HG02588 (cell line): ENCODE measurements at regions not wholly inside any gene's neighbourhood (a gene's known extent, or its start where the extent isn't known, plus 50 kb on each side); places are given as distances from the start of the nearest gene placed in this dataset.
"Not testable (repeated sequence)": the region's sequence is repeated elsewhere in the genome, so short reads cannot be mapped to it uniquely, and the experiment has no call there.

Source experiments
- ATAC-seq: cut with Tn5 transposase; IDR thresholded peaks from one replicate; pipeline ENCODE4 v1.9.1; 2021; ENCODE audit warnings: mild to moderate bottlenecking, moderate library complexity; ENCODE audit not compliant: unreplicated experiment

DNA sequence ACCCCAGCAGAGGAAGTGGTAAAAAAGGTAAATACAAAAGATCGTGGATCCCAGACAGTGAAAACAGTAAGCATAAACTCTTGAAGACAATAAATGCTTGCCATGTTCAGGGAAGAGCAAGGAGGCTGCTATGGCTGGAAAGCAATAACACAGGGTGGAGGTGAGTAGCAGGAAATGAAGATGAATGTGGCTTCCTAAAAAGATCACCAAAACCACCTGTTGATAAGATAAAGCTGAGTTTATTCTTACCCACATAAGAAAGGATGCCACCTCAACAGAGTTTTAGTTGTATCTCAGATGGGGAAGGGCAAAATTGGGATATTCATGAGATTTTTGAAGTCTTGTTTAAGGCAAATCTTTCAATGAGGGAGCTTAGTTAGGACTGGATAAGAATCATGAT lies 273.3 kb downstream of the MSX2 start:
- ATAC-seq: no peak

DNA sequence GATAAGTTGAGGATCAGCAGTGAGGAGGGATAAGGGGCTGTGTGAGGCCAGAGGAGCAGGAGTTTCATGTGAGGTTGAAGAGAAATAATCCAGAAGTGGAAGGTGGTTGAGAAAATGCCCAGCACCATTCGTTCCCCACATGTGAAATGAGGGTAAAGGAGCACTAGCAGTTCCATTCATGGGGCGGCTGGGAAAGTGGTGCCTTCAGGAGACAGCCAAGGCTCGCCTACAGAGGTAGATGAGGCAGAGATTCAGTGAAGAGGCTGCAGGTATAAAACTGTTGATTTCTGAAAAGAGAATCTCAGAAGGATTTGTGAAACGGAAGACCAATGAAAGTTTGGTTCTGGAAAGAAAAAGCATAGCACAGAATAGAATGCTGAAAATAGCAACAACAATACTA lies 272.6 kb downstream of the MSX2 start:
- ATAC-seq: no peak

DNA sequence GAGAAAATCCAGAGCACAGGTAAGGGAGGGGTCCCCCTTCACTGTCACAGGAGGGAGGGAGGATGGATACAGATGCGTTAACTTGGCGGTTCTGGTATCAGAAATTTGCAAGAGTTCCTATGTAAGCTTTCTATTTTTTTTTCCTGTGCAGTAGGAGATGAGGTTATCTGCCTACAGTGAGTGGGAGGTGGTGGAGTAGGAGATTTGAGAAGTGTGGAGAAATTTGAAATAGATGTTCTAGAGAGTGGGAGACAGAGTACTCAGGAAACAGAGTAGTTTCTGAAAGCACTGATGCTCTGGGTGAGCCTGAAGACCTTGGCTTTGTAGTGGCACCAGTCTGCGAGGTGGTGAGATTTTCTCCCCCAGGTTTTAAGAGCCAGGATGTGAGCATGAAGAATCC lies 271.4 kb downstream of the MSX2 start:
- no peak for ATAC-seq

GRCh38 chr5:174991847-174992246 lies 267.5 kb downstream of the MSX2 start:
- no peak for ATAC-seq

DNA sequence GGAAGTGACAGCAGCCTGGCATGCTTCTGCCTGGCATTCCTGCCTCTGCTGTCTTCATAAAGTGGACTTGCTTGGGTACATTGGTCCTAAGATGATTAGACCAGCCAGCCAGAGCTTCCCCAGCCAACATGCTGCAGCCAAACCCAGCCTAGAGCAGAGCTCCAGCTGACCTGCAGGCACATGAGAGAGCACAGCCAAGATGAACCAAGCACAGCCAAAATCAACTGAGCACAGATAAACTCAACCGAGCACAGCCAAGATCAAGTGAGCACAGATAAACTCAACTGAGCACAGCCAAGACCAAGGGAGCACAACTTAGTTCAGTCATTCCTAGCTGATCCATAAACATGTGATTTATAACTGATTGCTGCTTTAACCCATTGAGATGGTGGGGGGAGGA lies 266.5 kb downstream of the MSX2 start:
- ATAC-seq: no peak

GRCh38 chr5:174987443-174988012 lies 263.1 kb downstream of the MSX2 start:
- no peak for ATAC-seq

DNA sequence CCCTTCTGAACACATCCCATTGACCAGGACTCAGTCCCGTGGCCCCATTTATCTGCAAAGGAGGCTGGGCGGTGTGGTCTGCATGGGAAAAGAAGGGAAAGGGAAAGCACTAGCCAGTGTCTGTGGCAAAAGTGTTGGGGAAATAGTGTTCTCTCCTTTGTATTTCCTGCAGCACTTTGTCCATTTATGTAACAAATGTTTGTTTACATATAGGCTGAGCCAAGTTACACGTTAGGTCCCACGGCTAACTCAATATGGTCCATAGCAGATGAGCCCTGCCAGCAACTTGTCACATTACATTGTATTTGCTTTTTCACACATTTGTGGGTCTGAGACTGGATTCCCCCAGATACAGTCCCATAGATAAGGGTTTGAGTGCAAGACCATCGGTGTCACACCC lies 260.5 kb downstream of the MSX2 start:
- ATAC-seq: no peak

DNA sequence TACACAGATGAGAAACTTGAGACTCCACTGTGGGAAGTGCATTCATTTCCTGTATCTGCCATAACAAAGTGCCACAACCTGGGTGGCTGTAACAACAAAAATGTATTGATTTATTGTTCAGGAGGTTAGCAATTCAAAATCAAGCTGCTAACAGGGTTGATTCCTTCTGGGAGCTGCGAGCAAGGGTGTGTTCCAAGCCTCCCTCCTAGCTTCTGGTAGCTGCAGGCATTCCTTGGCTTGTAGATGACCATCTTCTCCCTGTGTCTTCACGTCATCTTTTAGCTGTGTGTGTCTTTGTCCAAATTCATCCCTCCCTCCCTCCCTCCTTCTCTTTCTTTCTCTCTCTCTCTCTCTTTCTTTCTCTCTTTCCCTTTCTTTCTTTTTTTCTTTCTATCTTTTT lies 258.1 kb downstream of the MSX2 start:
- no peak for ATAC-seq

DNA sequence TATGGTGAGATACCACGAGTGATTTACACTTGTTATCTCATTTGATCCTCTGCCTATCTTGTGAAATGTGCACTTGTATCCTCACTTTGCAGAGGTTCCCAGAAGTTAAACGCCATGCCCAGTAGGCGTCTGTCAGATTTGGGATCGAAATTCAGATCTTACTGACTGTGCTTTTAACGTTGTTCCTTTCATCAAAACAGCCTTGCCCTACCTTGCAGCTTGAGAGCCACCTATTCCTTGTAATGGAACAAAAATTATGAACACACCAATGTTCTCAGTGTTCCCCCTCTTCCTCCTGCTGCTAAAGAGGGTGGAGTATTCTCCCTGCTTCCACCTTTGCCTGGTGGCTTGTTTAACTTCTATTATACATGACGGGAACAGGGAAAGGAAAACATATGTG lies 257.0 kb downstream of the MSX2 start:
- no peak for ATAC-seq

DNA sequence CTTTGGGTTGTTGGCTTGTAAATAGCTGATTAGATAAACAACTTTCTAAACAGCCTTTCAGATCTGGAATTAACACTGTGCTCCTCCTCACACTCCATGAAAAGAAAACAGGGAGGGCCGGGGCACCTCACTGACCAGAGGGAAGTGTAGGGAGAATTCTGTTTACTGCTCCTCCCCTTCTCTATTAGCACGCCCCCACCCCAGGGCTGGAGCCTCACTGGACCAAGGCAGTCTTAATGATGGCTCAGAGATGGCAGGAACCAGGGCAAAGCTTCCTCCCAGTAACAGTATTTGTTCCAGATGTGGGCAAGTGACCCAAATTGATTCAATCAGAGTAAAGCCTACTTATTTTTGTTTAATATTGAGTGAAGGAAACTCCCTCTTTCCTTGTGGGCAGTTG lies 256.6 kb downstream of the MSX2 start:
- no peak for ATAC-seq

DNA sequence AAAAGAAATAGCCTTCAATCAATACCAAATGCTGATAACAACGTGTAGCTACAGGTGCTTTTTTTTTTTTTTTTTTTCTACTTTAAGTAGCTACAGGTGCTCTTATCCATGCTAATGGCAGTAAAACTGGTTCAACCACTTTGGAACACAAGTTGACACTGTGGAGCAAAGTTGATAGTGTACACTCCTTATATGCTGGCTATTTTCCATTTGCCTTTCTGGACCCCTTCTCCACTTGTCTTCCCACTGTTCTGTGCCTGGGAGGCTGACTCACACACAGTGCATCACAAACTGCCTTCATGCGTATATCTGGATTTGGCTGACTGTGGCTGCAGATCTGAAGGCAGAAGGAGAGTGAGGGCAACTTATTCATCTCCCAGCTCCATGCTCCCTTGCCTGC lies 247.9 kb downstream of the MSX2 start:
- no peak for ATAC-seq

- no peak for ATAC-seq
Measured at GRCh38 chr5:174971210-174971609, 246.8 kb downstream of the MSX2 start.

GRCh38 chr5:174970502-174970901 lies 246.1 kb downstream of the MSX2 start:
- ATAC-seq: no peak

DNA sequence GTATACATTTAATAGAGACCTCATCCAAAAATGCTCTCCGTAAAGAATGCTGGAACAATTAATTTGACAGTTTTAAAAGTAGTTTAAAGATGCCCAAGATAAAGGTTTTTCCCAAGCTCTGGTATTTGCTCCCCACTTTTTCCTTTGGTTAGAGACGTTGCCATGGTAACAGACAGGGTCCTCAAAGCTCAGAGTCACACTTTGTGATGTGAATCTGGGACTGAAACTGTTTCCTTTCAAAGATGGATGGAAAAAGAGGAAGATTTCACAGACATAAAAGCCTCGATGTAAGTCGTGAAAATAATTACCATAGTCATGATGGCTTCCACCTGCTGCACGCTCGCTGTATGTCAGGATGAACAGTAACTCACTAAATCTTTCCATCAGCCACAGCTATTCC lies 229.5 kb downstream of the MSX2 start:
- no peak for ATAC-seq

DNA sequence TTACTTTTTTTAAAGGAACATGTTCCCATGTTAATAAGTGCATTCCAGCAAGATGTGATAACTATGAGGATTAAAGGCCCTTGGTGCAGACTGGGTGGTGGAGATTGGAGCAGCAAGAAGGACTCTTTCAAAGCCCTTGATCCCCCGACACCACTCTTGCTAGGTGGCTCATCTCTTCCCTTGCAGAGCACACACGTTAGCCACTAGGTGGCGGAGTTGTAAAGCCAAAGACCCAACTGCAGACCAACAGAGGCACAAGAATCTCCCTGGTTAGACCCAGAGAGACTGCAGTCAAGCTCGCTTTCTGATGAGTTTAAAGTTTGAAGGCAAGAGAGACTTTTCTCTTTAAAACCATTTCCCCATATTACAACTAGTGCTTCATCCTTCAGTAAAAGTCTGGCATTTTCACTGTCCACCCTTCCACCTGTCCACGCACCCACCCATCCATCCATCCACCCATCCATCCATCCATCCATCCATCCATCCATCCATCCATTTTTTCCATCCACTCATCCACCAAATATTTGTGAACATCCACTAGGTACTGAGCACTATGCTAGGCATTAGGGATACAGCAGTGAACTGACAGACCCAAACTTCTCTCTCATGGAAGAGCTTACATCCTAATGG lies 226.9 kb downstream of the MSX2 start:
- no peak for ATAC-seq

DNA sequence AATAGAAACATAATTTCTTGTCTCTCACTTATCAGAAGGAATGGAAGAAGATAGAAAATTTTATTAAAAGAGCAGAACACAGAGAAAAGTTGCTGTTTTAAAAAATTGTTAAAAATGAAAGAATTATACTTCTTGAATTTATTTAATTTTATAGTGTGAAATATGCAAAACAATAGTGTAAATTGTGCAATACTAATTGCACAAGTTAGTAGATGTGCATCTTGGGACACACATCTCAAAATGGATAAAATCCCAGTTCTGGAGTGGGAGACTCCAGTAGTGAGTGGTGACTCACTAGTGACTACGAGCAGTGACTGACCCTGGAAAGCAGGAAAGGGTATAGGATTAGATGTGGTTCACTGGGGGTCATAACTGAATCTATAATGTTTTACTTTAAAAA lies 223.2 kb downstream of the MSX2 start:
- no peak for ATAC-seq

DNA sequence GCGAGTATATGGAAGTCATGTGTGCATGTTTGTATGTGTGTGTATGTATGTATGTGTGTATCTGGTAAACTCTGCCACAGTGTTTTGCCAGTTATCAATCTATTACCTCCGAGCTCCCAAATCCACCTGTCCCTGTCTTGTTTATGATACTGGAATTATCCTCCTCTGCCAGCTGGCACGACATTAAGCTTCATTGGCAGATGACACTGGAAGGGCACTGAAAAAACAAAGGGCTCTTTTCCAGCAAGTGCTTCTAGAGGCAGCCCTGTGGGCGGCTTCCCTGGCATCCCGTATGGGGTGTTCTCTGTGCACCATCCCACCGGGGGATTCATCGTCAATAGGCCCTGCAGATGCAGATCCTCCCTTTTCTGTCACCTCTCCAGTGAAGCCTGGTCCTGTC lies 221.5 kb downstream of the MSX2 start:
- ATAC-seq: no peak

DNA sequence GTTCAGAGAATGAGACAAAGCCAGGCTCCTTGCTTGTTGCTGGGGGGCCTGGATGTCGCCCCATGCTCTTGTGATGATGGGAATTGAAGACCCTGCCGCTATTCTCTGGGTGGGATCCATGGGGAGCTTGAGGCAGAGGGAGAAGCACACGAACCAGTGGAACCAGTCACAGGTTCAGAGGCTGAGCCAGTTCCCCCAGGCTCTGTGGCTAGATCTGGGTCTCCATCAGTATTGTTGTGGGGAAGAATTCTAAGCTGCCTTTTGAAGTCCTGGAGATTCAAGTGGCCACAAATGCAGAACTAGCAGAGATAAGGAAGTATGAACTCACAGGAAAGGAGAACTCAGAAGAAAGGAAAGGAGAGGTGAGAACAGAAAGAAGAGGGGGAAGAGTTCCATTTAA lies 219.4 kb downstream of the MSX2 start:
- ATAC-seq: no peak

DNA sequence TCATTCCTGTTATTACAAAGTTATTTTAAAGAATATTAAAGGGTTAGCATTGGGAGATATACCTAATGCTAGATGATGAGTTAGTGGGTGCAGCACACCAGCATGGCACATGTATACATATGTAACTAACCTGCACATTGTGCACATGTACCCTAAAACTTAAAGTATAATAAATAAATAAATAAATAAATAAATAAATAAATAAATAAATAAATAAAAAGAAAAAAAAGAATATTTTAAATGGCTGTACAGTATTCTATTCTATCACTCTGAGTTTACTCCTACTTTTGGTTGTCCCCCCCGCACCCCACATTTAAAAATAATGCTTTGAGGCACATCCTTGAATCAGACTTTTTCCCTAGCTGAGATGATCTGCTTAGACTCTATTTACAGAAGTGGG lies 218.6 kb downstream of the MSX2 start:
- ATAC-seq: not testable (repeated sequence)

DNA sequence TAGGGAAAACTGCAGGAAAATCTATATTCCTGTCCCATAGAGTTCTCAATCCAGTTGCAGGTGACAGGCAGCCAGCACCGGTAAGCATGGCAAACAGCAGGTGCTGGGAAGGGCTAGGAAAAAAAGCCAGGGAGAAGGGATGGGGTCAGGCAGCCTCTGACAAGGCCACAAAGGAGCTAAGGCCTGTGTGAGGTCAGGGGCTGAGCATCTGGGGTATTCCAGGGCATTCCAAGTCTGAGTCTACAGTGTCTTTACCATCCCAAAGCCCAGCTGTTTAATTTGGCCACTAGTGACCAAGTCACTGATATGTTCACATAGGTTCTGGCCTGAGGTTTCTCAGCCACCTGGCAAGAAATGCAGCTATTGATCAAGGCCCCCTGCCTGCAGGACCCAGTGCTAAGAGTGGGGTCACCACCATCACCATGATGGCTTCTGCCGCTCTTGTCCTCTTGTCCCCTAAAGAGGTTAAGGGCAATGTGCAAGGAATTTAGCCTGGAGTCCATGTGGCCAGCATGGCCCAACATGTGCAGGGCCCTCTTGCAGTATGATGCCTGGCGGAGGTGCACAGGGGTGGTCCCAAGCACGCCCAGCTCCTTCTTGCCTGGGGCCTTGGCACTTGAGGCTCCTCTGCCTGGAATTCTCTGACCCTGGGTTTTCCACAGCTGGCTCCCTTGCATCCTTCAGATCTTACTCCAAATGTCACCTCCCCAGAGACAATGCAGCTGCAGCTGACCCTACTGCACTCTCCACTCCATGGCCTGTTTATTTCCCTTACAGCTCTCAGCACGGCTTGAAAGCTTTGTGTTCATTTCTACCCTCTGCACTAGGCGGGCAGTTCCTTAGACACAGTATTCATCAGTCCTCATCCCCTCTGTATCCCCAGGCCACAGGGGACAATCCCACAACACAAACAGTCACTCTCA lies 213.1 kb downstream of the MSX2 start:
- no peak for ATAC-seq

- no peak for ATAC-seq
Measured at GRCh38 chr5:174935854-174936474, 211.6 kb downstream of the MSX2 start.

GRCh38 chr5:174931033-174931432 lies 206.7 kb downstream of the MSX2 start:
- ATAC-seq: not testable (repeated sequence)
